IMR-90 (cell line): ENCODE measurements at regions not wholly inside any gene's neighbourhood (a gene's known extent, or its start where the extent isn't known, plus 50 kb on each side); places are given as distances from the start of the nearest gene placed in this dataset.

Source experiments
- ATAC-seq: fragments of 200-7000 bp; cut with Tn5 transposase; 2 replicates; pipeline ENCODE4 v1.9.1; 2020; ENCODE audit warnings: low read depth, mild to moderate bottlenecking, moderate library complexity
- BruUV-seq: library from RNA; stranded (reverse); fragments of 400-500 nt; replicated peaks from 2 replicates; lab custom pipeline; 2021; lab: Mats Ljungman, UMichigan
- CTCF ChIA-PET: fragments of 300-600 bp; formaldehyde crosslinking; extraction: SDS; loops from one replicate; lab custom pipeline; 2021; ENCODE audit warnings: antibody characterized with exemption; lab: Yijun Ruan, JAX
- POLR2A ChIA-PET: fragments of 300-600 bp; sonication (Branson Sonifier 250); formaldehyde crosslinking; loops from one replicate; lab custom pipeline; 2022; ENCODE audit warnings: antibody characterized with exemption; ENCODE audit not compliant: unreplicated experiment; lab: Charles Lee
- DNase-seq: peaks from one replicate; pipeline ENCODE4 v3.0.0; 2013
- H2AFZ ChIP-seq: replicated peaks from 2 replicates; pipeline ENCODE3; 2013; ENCODE audit warnings: low read length, mild to moderate bottlenecking; ENCODE audit not compliant: poor library complexity
- H2AK5ac ChIP-seq: 2 replicates; pipeline ENCODE4 v1.6.1; 2013; ENCODE audit warnings: low read depth, low read length, inconsistent platforms
- H2AK9ac ChIP-seq: replicated peaks from 2 replicates; pipeline ENCODE3; 2013; ENCODE audit warnings: mild to moderate bottlenecking, low read depth, low read length, moderate library complexity; ENCODE audit not compliant: poor library complexity
- H2BK120ac ChIP-seq: 2 replicates; pipeline ENCODE4 v1.6.1; 2013; ENCODE audit warnings: low read depth, low read length, inconsistent platforms
- H2BK15ac ChIP-seq: 3 replicates; pipeline ENCODE4 v1.6.1; 2013; ENCODE audit warnings: low read depth, low read length, inconsistent platforms
- H2BK20ac ChIP-seq: 2 replicates; pipeline ENCODE4 v1.6.1; 2013; ENCODE audit warnings: low read depth, mild to moderate bottlenecking, inconsistent platforms, low read length, moderate library complexity
- H2BK5ac ChIP-seq: 2 replicates; pipeline ENCODE4 v1.6.1; 2013; ENCODE audit warnings: mild to moderate bottlenecking, low read depth, low read length, inconsistent platforms; ENCODE audit not compliant: poor library complexity, severe bottlenecking
- H3K14ac ChIP-seq: replicated peaks from 2 replicates; pipeline ENCODE4 v1.6.1; 2013; ENCODE audit warnings: low read depth, low read length, inconsistent platforms
- H3K18ac ChIP-seq: 2 replicates; pipeline ENCODE4 v1.6.1; 2013; ENCODE audit warnings: low read depth, low read length, control low read depth
- H3K23ac ChIP-seq: 2 replicates; pipeline ENCODE4 v1.6.1; 2013; ENCODE audit warnings: low read depth, low read length, inconsistent platforms
- H3K27ac ChIP-seq: 2 replicates; pipeline ENCODE4 v1.5.1; 2013; ENCODE audit warnings: mild to moderate bottlenecking, control low read depth, low read length; ENCODE audit not compliant: insufficient read depth
- H3K27me3 ChIP-seq: 2 replicates; pipeline ENCODE4 v1.6.1; 2013; ENCODE audit warnings: low read length; ENCODE audit not compliant: control insufficient read depth, insufficient read depth
- H3K36me3 ChIP-seq: 2 replicates; pipeline ENCODE4 v1.6.1; 2013; ENCODE audit warnings: low read length, mixed read lengths; ENCODE audit not compliant: control insufficient read depth, insufficient read depth
- H3K4ac ChIP-seq: 2 replicates; pipeline ENCODE4 v1.6.1; 2013; ENCODE audit warnings: low read depth, low read length, inconsistent platforms
- H3K4me1 ChIP-seq: 2 replicates; pipeline ENCODE4 v1.6.1; 2013; ENCODE audit warnings: low read length, mixed read lengths; ENCODE audit not compliant: control insufficient read depth, insufficient read depth
- H3K4me2 ChIP-seq: 2 replicates; pipeline ENCODE4 v1.6.1; 2013; ENCODE audit warnings: low read depth, mild to moderate bottlenecking, control low read depth, low read length, moderate library complexity
- H3K4me3 ChIP-seq: 2 replicates; pipeline ENCODE4 v1.5.1; 2013; ENCODE audit warnings: low read depth, mild to moderate bottlenecking, control low read depth, low read length, moderate library complexity; ENCODE audit not compliant: insufficient read depth
- H3K56ac ChIP-seq: 2 replicates; pipeline ENCODE4 v1.6.1; 2013; ENCODE audit warnings: low read length, inconsistent platforms; ENCODE audit not compliant: insufficient read depth; ENCODE audit errors: extremely low read depth
- H3K79me1 ChIP-seq, 2 experiments: 2 replicates each; pipeline ENCODE4 v1.6.1; 2013; ENCODE audit warnings: low read length in 2 of 2, inconsistent platforms in 1 of 2, low read depth in 1 of 2
- H3K9ac ChIP-seq: 2 replicates; pipeline ENCODE4 v1.6.1; 2013; ENCODE audit warnings: low read depth, low read length, control low read depth
- H3K9me1 ChIP-seq: 2 replicates; pipeline ENCODE4 v1.6.1; 2013; ENCODE audit warnings: low read length, inconsistent platforms; ENCODE audit not compliant: insufficient read depth
- H3K9me3 ChIP-seq: 2 replicates; pipeline ENCODE4 v1.6.1; 2013; ENCODE audit warnings: low read length; ENCODE audit not compliant: control insufficient read depth, insufficient read depth
- H4K20me1 ChIP-seq: 2 replicates; pipeline ENCODE4 v1.6.1; 2013; ENCODE audit warnings: low read length, inconsistent platforms; ENCODE audit not compliant: insufficient read depth
- H4K5ac ChIP-seq: 2 replicates; pipeline ENCODE4 v1.6.1; 2013; ENCODE audit warnings: mild to moderate bottlenecking, low read depth, low read length, control low read depth
- H4K8ac ChIP-seq, 2 experiments: 2 replicates each; pipeline ENCODE4 v1.6.1; 2013; ENCODE audit warnings: low read depth in 2 of 2, low read length in 2 of 2, control low read depth in 1 of 2, inconsistent platforms in 1 of 2
- H4K91ac ChIP-seq: 2 replicates; pipeline ENCODE4 v1.6.1; 2013; ENCODE audit warnings: low read depth, low read length, inconsistent platforms; ENCODE audit not compliant: insufficient read depth
- CEBPB ChIP-seq: IDR thresholded peaks from 2 replicates; pipeline ENCODE4 v1.6.1; 2012; ENCODE audit warnings: low read depth, low read length, improper control_type of control experiment
- FOS ChIP-seq: fragments of 150-350 bp; IDR thresholded peaks from 2 replicates; pipeline ENCODE4 v1.6.1; 2016; ENCODE audit warnings: low read depth, low read length
- MAFK ChIP-seq: IDR thresholded peaks from 2 replicates; pipeline ENCODE4 v1.6.1; 2012; ENCODE audit warnings: low read depth, low read length, improper control_type of control experiment
- MAZ ChIP-seq: IDR thresholded peaks from 2 replicates; pipeline ENCODE4 v1.6.1; 2012; ENCODE audit warnings: low read depth, mild to moderate bottlenecking, low read length, improper control_type of control experiment, moderate library complexity, borderline replicate concordance
- MXI1 ChIP-seq: IDR thresholded peaks from 2 replicates; pipeline ENCODE4 v1.6.1; 2012; ENCODE audit warnings: low read depth, mild to moderate bottlenecking, low read length, moderate library complexity, borderline replicate concordance
- NFE2L2 ChIP-seq: fragments of 150-350 bp; IDR thresholded peaks from 2 replicates; pipeline ENCODE4 v1.6.1; 2016; ENCODE audit warnings: low read depth, mild to moderate bottlenecking, low read length
- POLR2A ChIP-seq: IDR thresholded peaks from 2 replicates; pipeline ENCODE4 v1.6.1; 2012; ENCODE audit warnings: mild to moderate bottlenecking, low read depth, low read length
- RAD21 ChIP-seq: IDR thresholded peaks from 2 replicates; pipeline ENCODE4 v1.6.1; 2012; ENCODE audit warnings: low read length, improper control_type of control experiment
- RCOR1 ChIP-seq: IDR thresholded peaks from 2 replicates; pipeline ENCODE4 v1.6.1; 2012; ENCODE audit warnings: mild to moderate bottlenecking, low read length, improper control_type of control experiment; ENCODE audit not compliant: insufficient replicate concordance
- RFX5 ChIP-seq: IDR thresholded peaks from 2 replicates; pipeline ENCODE4 v1.8.0; 2012; ENCODE audit warnings: low read depth, mild to moderate bottlenecking, low read length, moderate library complexity
- SMC3 ChIP-seq: fragments of 150-350 bp; IDR thresholded peaks from 2 replicates; pipeline ENCODE4 v1.6.1; 2016; ENCODE audit warnings: low read depth, mild to moderate bottlenecking, antibody characterized with exemption, low read length, moderate library complexity
- WGBS, 2 experiments: methylation state at CpG; one replicate each; pipeline versions ENCODE4 v1.1.5 to v1.1.7; 2013; ENCODE audit warnings: missing lambda C conversion rate in 2 of 2; ENCODE audit not compliant: insufficient read length in 1 of 2; ENCODE audit errors: extremely low coverage in 2 of 2; 5-methylcytosine and 5-hydroxymethylcytosine counted together
- dilution Hi-C: fragments of 300-500 bp; cut with HindIII; formaldehyde crosslinking; loops from one replicate; pipeline ENCODE4 v1.14.3; 2018; ENCODE audit warnings: low sequenced_read_pairs; ENCODE audit not compliant: unreplicated experiment
- in situ Hi-C: fragments of 300-500 bp; cut with MboI; formaldehyde crosslinking; loops from 3 replicates; pipeline ENCODE4 v1.14.3; 2019; ENCODE audit warnings: low sequenced_read_pairs, inconsistent platforms, mixed read lengths
- intact Hi-C: fragments of 100-400 bp; cut with micrococcal nuclease; formaldehyde crosslinking; loops from 2 replicates; pipeline ENCODE4 v1.10.0; 2022
- TF ChIP-seq, protein P1 (sequence below): fragments of 150-350 bp; IDR thresholded peaks from 2 replicates; pipeline ENCODE4 v1.6.1; 2016; ENCODE audit warnings: low read depth, mild to moderate bottlenecking, low read length, moderate library complexity, borderline replicate concordance

DNA sequence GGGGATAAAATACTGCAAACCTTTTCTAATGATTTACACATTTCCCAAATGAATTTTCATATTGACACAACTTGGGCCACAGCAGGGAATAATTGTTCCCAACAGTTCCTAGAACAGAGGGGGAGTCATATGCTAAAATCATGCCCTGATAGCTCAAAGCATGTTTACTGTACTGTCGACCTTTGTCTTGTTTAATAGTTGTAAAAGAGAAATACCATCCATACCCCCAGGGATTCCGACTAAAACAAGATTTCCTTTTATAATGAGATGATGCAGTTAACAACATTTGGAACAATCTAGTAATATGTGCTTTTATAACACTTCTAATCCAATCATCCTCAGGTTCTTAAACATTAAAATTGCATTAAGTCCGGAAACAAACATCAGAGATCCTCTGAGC is 759.7 kb downstream of the OLFM4 start:
- intact Hi-C loops = no loop called here
- no TSS peak for BruUV-seq
- H2BK15ac ChIP-seq = no peak overlapping the region
- DNase-seq (no peak), ATAC-seq (no peak)
- in situ Hi-C loops = no loop called here
- no peak overlapping the region for H3K56ac ChIP-seq
- no peaks in the 10 kb centered on the region for H3K79me1 ChIP-seq
- H2AK5ac ChIP-seq = no peak overlapping the region
- H4K8ac ChIP-seq = no peak overlapping the region
- H3K9ac ChIP-seq = no peak overlapping the region
- no peaks in the 10 kb centered on the region for H3K4me1 ChIP-seq
- no peaks in the 10 kb centered on the region for H4K20me1 ChIP-seq
- H3K27me3 ChIP-seq = no peaks in the 10 kb centered on the region
- no peak overlapping the region for H4K5ac ChIP-seq
- H2BK5ac ChIP-seq = no peak overlapping the region
- no CpG with 5 or more reads among the region's 3 CpGs for WGBS, 2 experiments
- no peak overlapping the region for H3K14ac ChIP-seq
- no peaks in the 10 kb centered on the region for H3K9me1 ChIP-seq
- ChIA-PET POLR2A (no interaction called here), CTCF (no interaction called here)
- H3K23ac ChIP-seq = no peak overlapping the region
- TF ChIP-seq SMC3 = no peak
- no peak for TF ChIP-seq FOS
- TF ChIP-seq, protein P1, sequence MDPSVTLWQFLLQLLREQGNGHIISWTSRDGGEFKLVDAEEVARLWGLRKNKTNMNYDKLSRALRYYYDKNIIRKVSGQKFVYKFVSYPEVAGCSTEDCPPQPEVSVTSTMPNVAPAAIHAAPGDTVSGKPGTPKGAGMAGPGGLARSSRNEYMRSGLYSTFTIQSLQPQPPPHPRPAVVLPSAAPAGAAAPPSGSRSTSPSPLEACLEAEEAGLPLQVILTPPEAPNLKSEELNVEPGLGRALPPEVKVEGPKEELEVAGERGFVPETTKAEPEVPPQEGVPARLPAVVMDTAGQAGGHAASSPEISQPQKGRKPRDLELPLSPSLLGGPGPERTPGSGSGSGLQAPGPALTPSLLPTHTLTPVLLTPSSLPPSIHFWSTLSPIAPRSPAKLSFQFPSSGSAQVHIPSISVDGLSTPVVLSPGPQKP = no peak
- TF ChIP-seq POLR2A = no peak
- TF ChIP-seq MAFK = no peak
- no peak for TF ChIP-seq NFE2L2
- TF ChIP-seq RAD21 = no peak
- no peak for TF ChIP-seq RFX5
- TF ChIP-seq RCOR1 = no peak
- no peak for TF ChIP-seq MXI1
- TF ChIP-seq MAZ = no peak
- no peak for TF ChIP-seq CEBPB
- no peaks in the 10 kb centered on the region for H3K36me3 ChIP-seq
- dilution Hi-C loops = no loop called here
- no peak overlapping the region for H2AK9ac ChIP-seq
- H2BK120ac ChIP-seq = no peak overlapping the region
- H3K4me3 ChIP-seq = no peak overlapping the region
- H3K18ac ChIP-seq = no peak overlapping the region
- no peak overlapping the region for H3K4ac ChIP-seq
- H3K27ac ChIP-seq = no peak overlapping the region
- no peak overlapping the region for H3K4me2 ChIP-seq
- H3K9me3 ChIP-seq = no peaks in the 10 kb centered on the region
- H4K91ac ChIP-seq = no peak overlapping the region
- no peak overlapping the region for H2BK20ac ChIP-seq
- no peak overlapping the region for H2AFZ ChIP-seq
